B cell (primary cell): ENCODE measurements at regions not wholly inside any gene's neighbourhood (a gene's known extent, or its start where the extent isn't known, plus 50 kb on each side); places are given as distances from the start of the nearest gene placed in this dataset.

ENCODE experiments used
- ATAC-seq: fragments of 200-7000 bp; cut with Tn5 transposase; one replicate; pipeline ENCODE4 v1.10.0; 2021; ENCODE audit warnings: low read depth, mild to moderate bottlenecking, moderate number of reproducible peaks, moderate library complexity
- CTCF ChIA-PET: fragments of 350-600 bp; sonication (Branson Sonifier 250); formaldehyde crosslinking; loops from one replicate; lab custom pipeline; 2021; ENCODE audit warnings: antibody characterized with exemption, inconsistent platforms; lab: Charles Lee
- POLR2A ChIA-PET: fragments of 350-600 bp; sonication (Branson Sonifier 250); formaldehyde crosslinking; loops from one replicate; lab custom pipeline; 2021; ENCODE audit warnings: antibody characterized with exemption; lab: Charles Lee
- DNase-seq: peaks from one replicate; pipeline ENCODE4 v3.0.0; 2013
- H2AFZ ChIP-seq: 2 replicates; pipeline ENCODE4 v1.6.1; 2012; ENCODE audit warnings: mild to moderate bottlenecking, low read depth, low read length; ENCODE audit not compliant: insufficient read depth, poor library complexity, severe bottlenecking
- H3K27ac ChIP-seq, 2 donors: 1 replicate in 1 of 2; 2 replicates in 1 of 2; pipeline ENCODE4 v1.5.1; 2012 to 2013; ENCODE audit warnings: low read length in 2 of 2, mild to moderate bottlenecking in 2 of 2, moderate library complexity in 1 of 2
- H3K27me3 ChIP-seq, 4 experiments: fragments of 200-600 bp in 1 of 4; sonication (generic) in 1 of 4; replicated peaks in 1 of 4; 1 replicate in 2 of 4; 2 replicates in 2 of 4; pipeline versions ENCODE4 v1.6.1 to v1.7.0; 2013 to 2016; ENCODE audit warnings: low read length in 3 of 4, mild to moderate bottlenecking in 2 of 4, mixed read lengths in 1 of 4, moderate library complexity in 1 of 4; ENCODE audit not compliant: insufficient read depth in 4 of 4, control insufficient read depth in 3 of 4; ENCODE audit errors: control extremely low read depth in 1 of 4
- H3K36me3 ChIP-seq, 2 experiments: replicated peaks in 1 of 2; 1 replicate in 1 of 2; 2 replicates in 1 of 2; pipeline versions ENCODE4 v1.6.1 to v1.7.1; 2013; ENCODE audit warnings: low read length in 1 of 2; ENCODE audit not compliant: insufficient read depth in 2 of 2, control insufficient read depth in 1 of 2; ENCODE audit errors: control extremely low read depth in 1 of 2, extremely low read depth in 1 of 2
- H3K4me1 ChIP-seq, 2 donors: fragments of 200-600 bp in 1 of 2; sonication (generic) in 1 of 2; 1 replicate in 1 of 2; 2 replicates in 1 of 2; pipeline versions ENCODE4 v1.5.1 to v1.6.1; 2013 to 2017; ENCODE audit warnings: low read length in 2 of 2; ENCODE audit not compliant: control insufficient read depth in 2 of 2, insufficient read depth in 2 of 2
- H3K4me2 ChIP-seq: replicated peaks from 2 replicates; pipeline ENCODE3; 2012; ENCODE audit warnings: mild to moderate bottlenecking, low read depth, low read length; ENCODE audit not compliant: poor library complexity, severe bottlenecking
- H3K4me3 ChIP-seq, 5 experiments: fragments of 200-600 bp in 1 of 5; sonication (generic) in 1 of 5; 1 replicate in 3 of 5; 2 replicates in 2 of 5; pipeline versions ENCODE4 v1.5.1 to v1.7.0; 2011 to 2016; ENCODE audit warnings: low read length in 4 of 5, mild to moderate bottlenecking in 4 of 5, low read depth in 2 of 5, control low read depth in 1 of 5, moderate library complexity in 1 of 5; ENCODE audit not compliant: insufficient read depth in 1 of 5; ENCODE audit errors: control extremely low read depth in 1 of 5, extremely low read depth in 1 of 5
- H3K79me2 ChIP-seq: fragments of 200-600 bp; sonication (generic); one replicate; pipeline ENCODE4 v1.6.0; 2016; ENCODE audit warnings: low read length; ENCODE audit not compliant: control insufficient read depth, insufficient read depth
- H3K9ac ChIP-seq: fragments of 200-600 bp; sonication (generic); 2 replicates; pipeline ENCODE4 v1.6.1; 2017; ENCODE audit warnings: mild to moderate bottlenecking, low read length, moderate library complexity
- H3K9me3 ChIP-seq, 3 donors: one replicate each; pipeline versions ENCODE4 v1.6.1 to v1.7.1; 2013; ENCODE audit warnings: low read length in 2 of 3; ENCODE audit not compliant: control insufficient read depth in 2 of 3, insufficient read depth in 1 of 3; ENCODE audit errors: control extremely low read depth in 1 of 3
- H4K20me1 ChIP-seq: 2 replicates; pipeline ENCODE4 v1.6.0; 2012; ENCODE audit warnings: mild to moderate bottlenecking, low read length; ENCODE audit not compliant: insufficient read depth, control insufficient read depth, poor library complexity, severe bottlenecking
- H3K27ac Mint-ChIP-seq: one replicate; pipeline ENCODE4 v1.8.0; 2021; ENCODE audit warnings: mixed read lengths
- H3K27me3 Mint-ChIP-seq: one replicate; pipeline ENCODE4 v1.8.0; 2021; ENCODE audit warnings: mixed read lengths
- H3K4me1 Mint-ChIP-seq: one replicate; pipeline ENCODE4 v1.8.0; 2021; ENCODE audit warnings: mixed read lengths
- H3K4me3 Mint-ChIP-seq: one replicate; pipeline ENCODE4 v1.8.0; 2021; ENCODE audit warnings: mixed read lengths
- H3K9me3 Mint-ChIP-seq: one replicate; pipeline ENCODE4 v1.8.0; 2022; ENCODE audit warnings: mixed read lengths; ENCODE audit not compliant: insufficient read depth
- CTCF ChIP-seq: fragments of 200-600 bp; IDR thresholded peaks from one replicate; pipeline ENCODE4 v1.8.0; 2022; ENCODE audit warnings: antibody characterized with exemption, mild to moderate bottlenecking
- EZH2 ChIP-seq: IDR thresholded peaks from 2 replicates; pipeline ENCODE4 v1.6.1; 2012; ENCODE audit warnings: borderline replicate concordance, low read depth, mild to moderate bottlenecking, moderate library complexity, low read length; ENCODE audit not compliant: insufficient read depth, poor library complexity, severe bottlenecking
- WGBS: methylation state at CpG from one replicate; pipeline ENCODE4 v1.1.5; 2013; ENCODE audit warnings: missing lambda C conversion rate; ENCODE audit not compliant: insufficient coverage; 5-methylcytosine and 5-hydroxymethylcytosine counted together
- intact Hi-C: fragments of 100-400 bp; cut with micrococcal nuclease; formaldehyde crosslinking; loops from one replicate; pipeline ENCODE4 v1.10.0; 2022

- H4K20me1 ChIP-seq: no peaks in the 10 kb centered on the region
- intact Hi-C loops: no loop called here
- peaks cover 0 to 6% (median 0%) of the 10 kb centered on the region in 3 donors for H3K9me3 ChIP-seq
- H3K27ac Mint-ChIP-seq: no peak overlapping the region
- no CpG with 5 or more reads among the region's 1 CpG for WGBS
- ATAC-seq (no peak), DNase-seq (no peak)
- H3K4me3 ChIP-seq: no peak overlapping the region
- H3K4me1 Mint-ChIP-seq: no peaks in the 10 kb centered on the region
- no peaks in the 10 kb centered on the region for H3K27me3 Mint-ChIP-seq
- no peaks in the 10 kb centered on the region for H3K36me3 ChIP-seq
- H3K9ac ChIP-seq: no peak overlapping the region
- H3K4me1 ChIP-seq: no peaks in the 10 kb centered on the region
- H3K27ac ChIP-seq: no peak overlapping the region
- TF ChIP-seq CTCF (no peak), EZH2 (no peak)
- no peaks in the 10 kb centered on the region for H3K27me3 ChIP-seq
- H3K4me2 ChIP-seq: no peak overlapping the region
- ChIA-PET POLR2A (no interaction called here), CTCF (no interaction called here)
- H2AFZ ChIP-seq: no peak overlapping the region
- H3K9me3 Mint-ChIP-seq: peaks cover 2% of the 10 kb centered on the region
- no peak overlapping the region for H3K4me3 Mint-ChIP-seq
- no peaks in the 10 kb centered on the region for H3K79me2 ChIP-seq
These were observed 776.6 kb upstream of the CDH9 start for GRCh38 chr5:27814983-27815382.

GRCh38 chr5:27814286-27814685 lies 775.9 kb upstream of the CDH9 start:
- Histone ChIP-seq H4K20me1 (no peaks in the 10 kb centered on the region), H3K27ac (no peak overlapping the region), H3K9me3 (peaks cover 0 to 6% (median 0%) of the 10 kb centered on the region in 3 donors), H3K4me2 (no peak overlapping the region), H3K36me3 (no peaks in the 10 kb centered on the region), H3K79me2 (no peaks in the 10 kb centered on the region), H3K9ac (no peak overlapping the region), H2AFZ (no peak overlapping the region), H3K4me1 (no peaks in the 10 kb centered on the region), H3K4me3 (no peak overlapping the region), H3K27me3 (no peaks in the 10 kb centered on the region)
- no peaks in the 10 kb centered on the region for H3K4me1 Mint-ChIP-seq
- POLR2A ChIA-PET: no interaction called here
- no CpG with 5 or more reads among the region's 1 CpG for WGBS
- H3K27me3 Mint-ChIP-seq: no peaks in the 10 kb centered on the region
- TF ChIP-seq CTCF (no peak), EZH2 (no peak)
- H3K27ac Mint-ChIP-seq: no peak overlapping the region
- ATAC-seq (no peak), DNase-seq (no peak)
- H3K4me3 Mint-ChIP-seq: no peak overlapping the region
- CTCF ChIA-PET: no interaction called here
- H3K9me3 Mint-ChIP-seq: peaks cover 5% of the 10 kb centered on the region
- intact Hi-C loops: no loop called here
